HL-60 (cell line): ENCODE measurements at regions not wholly inside any gene's neighbourhood (a gene's known extent, or its start where the extent isn't known, plus 50 kb on each side); places are given as distances from the start of the nearest gene placed in this dataset.

Source experiments
- CTCF ChIP-seq: IDR thresholded peaks from one replicate; pipeline ENCODE4 v1.5.1; 2011; ENCODE audit warnings: low read length, control low read depth, inconsistent platforms; ENCODE audit not compliant: insufficient read depth
- GABPA ChIP-seq: IDR thresholded peaks from 2 replicates; pipeline ENCODE4 v1.6.1; 2012; ENCODE audit warnings: low read depth
- POLR2AphosphoS5 ChIP-seq: IDR thresholded peaks from 2 replicates; pipeline ENCODE4 v1.6.1; 2012; ENCODE audit warnings: low read depth
- SPI1 ChIP-seq: IDR thresholded peaks from 2 replicates; pipeline ENCODE4 v1.6.1; 2012; ENCODE audit warnings: low read depth, mild to moderate bottlenecking, borderline replicate concordance

DNA sequence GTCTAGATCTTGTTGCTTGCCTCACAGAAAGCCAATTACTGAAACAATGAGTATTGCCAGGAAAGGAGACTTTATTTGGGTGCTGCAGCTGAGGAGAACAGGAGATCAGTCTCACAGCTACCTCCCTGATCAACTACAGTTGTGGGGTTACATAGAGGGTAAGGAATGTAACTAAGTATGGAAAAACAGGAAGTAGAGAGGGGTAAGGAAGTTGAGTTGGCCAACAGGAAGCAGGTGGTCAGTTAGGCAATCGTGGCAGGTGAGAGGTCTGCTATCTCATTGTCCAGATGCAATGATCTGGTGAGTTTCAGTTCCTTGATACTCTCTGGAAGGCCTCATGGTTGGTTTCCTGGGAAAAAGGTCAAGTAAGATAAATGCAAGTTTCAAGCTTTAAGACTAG is 333.1 kb upstream of the GOT2 start:
- TF ChIP-seq CTCF (no peak), SPI1 (peak; percentile 96), POLR2AphosphoS5 (peak; percentile 100), GABPA (peak; percentile 68)
